Upper lobe of right lung (tissue), 1 donor: ENCODE measurements at regions not wholly inside any gene's neighbourhood (a gene's known extent, or its start where the extent isn't known, plus 50 kb on each side); places are given as distances from the start of the nearest gene placed in this dataset.

Source experiments
- ATAC-seq: fragments of 200-7000 bp; cut with Tn5 transposase; one replicate; pipeline ENCODE4 v1.9.1; 2020; ENCODE audit warnings: mild to moderate bottlenecking, moderate library complexity
- DNase-seq: peaks from one replicate; pipeline ENCODE4 v3.0.0-alpha.2; 2020
- H3K27ac ChIP-seq: fragments of 200-600 bp; one replicate; pipeline ENCODE4 v1.8.0; 2022
- H3K27me3 ChIP-seq: fragments of 200-600 bp; one replicate; pipeline ENCODE4 v1.8.0; 2022; ENCODE audit warnings: mild to moderate bottlenecking
- H3K36me3 ChIP-seq: fragments of 200-600 bp; one replicate; pipeline ENCODE4 v1.8.0; 2022
- H3K4me1 ChIP-seq: fragments of 200-600 bp; one replicate; pipeline ENCODE4 v1.8.0; 2022
- H3K4me3 ChIP-seq: fragments of 200-600 bp; one replicate; pipeline ENCODE4 v1.8.0; 2022; ENCODE audit warnings: mild to moderate bottlenecking
- H3K9me3 ChIP-seq: fragments of 200-600 bp; one replicate; pipeline ENCODE4 v1.8.0; 2022
- intact Hi-C: fragments of 100-400 bp; cut with DNase I; formaldehyde crosslinking; loops from one replicate; pipeline ENCODE4 v1.11.0; 2022
- TF ChIP-seq, protein P1 (sequence below): fragments of 200-600 bp; IDR thresholded peaks from one replicate; pipeline ENCODE4 v1.8.0; 2022; ENCODE audit warnings: antibody characterized with exemption
- donor health status: DM: no; HTN: yes; CAD: no; lungs with severe emphysema.

DNA sequence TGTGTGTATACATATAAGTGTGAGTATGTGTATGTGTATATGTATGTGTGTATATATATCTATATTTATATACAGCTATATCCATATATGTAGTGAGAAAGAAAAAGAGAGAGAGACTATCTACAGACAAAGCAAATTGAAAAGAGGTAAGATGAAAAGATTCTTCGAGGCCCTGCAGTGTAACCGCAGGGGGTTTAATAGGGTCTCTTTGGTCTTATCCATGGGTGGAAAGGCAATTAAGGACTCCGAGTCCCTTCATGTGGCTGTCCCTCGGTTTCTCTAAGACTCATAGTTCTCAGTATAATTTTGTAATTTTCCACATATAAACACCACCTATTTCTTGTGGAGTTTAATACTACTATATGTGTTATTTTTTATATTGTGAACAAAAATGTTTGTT, 50.6 kb upstream of the JAZF1 start:
- H3K27me3 ChIP-seq, result no peaks in the 10 kb centered on the region
- no peaks in the 10 kb centered on the region for H3K9me3 ChIP-seq
- no peak for DNase-seq
- TF ChIP-seq, protein P1, sequence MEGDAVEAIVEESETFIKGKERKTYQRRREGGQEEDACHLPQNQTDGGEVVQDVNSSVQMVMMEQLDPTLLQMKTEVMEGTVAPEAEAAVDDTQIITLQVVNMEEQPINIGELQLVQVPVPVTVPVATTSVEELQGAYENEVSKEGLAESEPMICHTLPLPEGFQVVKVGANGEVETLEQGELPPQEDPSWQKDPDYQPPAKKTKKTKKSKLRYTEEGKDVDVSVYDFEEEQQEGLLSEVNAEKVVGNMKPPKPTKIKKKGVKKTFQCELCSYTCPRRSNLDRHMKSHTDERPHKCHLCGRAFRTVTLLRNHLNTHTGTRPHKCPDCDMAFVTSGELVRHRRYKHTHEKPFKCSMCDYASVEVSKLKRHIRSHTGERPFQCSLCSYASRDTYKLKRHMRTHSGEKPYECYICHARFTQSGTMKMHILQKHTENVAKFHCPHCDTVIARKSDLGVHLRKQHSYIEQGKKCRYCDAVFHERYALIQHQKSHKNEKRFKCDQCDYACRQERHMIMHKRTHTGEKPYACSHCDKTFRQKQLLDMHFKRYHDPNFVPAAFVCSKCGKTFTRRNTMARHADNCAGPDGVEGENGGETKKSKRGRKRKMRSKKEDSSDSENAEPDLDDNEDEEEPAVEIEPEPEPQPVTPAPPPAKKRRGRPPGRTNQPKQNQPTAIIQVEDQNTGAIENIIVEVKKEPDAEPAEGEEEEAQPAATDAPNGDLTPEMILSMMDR, result no peak
- intact Hi-C loops, result no loop called here
- H3K27ac ChIP-seq, result no peak overlapping the region
- no peaks in the 10 kb centered on the region for H3K36me3 ChIP-seq
- no peak overlapping the region for H3K4me3 ChIP-seq
- no peak for ATAC-seq
- no peaks in the 10 kb centered on the region for H3K4me1 ChIP-seq

GRCh38 chr7:28236560-28236959, 56.0 kb upstream of the JAZF1 start:
- TF ChIP-seq, protein P1, result no peak
- DNase-seq (no peak), ATAC-seq (no peak)
- Histone ChIP-seq H3K4me1 (no peaks in the 10 kb centered on the region), H3K36me3 (no peaks in the 10 kb centered on the region), H3K4me3 (no peak overlapping the region), H3K27me3 (no peaks in the 10 kb centered on the region), H3K27ac (no peak overlapping the region), H3K9me3 (no peaks in the 10 kb centered on the region)
- intact Hi-C loops, result no loop called here

DNA sequence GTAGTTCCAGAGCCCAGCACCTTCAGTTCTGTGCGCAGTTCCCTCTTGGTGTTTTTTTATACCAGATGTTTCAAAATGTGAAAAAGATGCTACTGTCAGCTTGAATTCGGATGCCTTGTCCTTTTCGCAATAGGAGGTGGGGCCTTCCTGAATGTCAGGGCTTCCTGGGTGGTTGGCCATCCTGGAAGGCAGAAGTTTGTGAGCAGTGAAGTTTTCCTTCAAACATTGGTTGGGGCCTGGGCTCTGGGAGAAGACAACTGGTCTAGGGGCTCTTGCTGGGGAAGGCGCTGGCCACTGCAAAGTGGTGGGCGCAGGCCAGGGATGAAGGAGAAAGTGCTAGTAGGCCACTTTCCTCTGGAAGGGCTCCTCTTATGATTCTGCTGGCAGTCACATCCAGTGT, 56.8 kb upstream of the JAZF1 start:
- no peak overlapping the region for H3K4me3 ChIP-seq
- ATAC-seq (no peak), DNase-seq (no peak)
- no peak overlapping the region for H3K27ac ChIP-seq
- TF ChIP-seq, protein P1, result no peak
- intact Hi-C loops, result no loop called here
- no peaks in the 10 kb centered on the region for H3K27me3 ChIP-seq
- no peaks in the 10 kb centered on the region for H3K9me3 ChIP-seq
- H3K4me1 ChIP-seq, result no peaks in the 10 kb centered on the region
- H3K36me3 ChIP-seq, result no peaks in the 10 kb centered on the region

- TF ChIP-seq, protein P1, result no peak
- ATAC-seq, result peak; percentile 76
- intact Hi-C loops, result no loop called here
Measured at GRCh38 chr7:28239823-28240204, 59.2 kb upstream of the JAZF1 start.

DNA sequence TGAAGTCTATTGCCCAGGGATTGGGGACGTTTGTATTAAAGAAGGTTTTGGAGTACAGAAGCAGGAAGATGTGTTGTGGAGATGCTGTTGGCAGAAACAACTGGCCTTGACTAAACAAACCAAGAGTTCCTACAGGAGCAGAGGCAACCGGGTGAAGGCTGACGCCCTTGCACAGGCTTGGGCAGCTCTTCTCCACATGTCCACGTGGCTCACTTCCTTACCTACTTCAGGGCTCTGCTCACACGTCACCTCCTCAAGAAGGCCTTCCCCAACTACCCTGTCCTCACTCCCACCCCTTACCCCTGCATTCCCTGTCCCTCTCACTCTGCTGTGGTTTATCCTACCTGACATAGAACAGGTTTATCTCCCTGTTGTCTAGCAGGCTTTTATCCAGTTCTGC, 59.9 kb upstream of the JAZF1 start:
- H3K27ac ChIP-seq, result no peak overlapping the region
- no peaks in the 10 kb centered on the region for H3K4me1 ChIP-seq
- TF ChIP-seq, protein P1, result no peak
- DNase-seq, result no peak
- peak; percentile 39 for ATAC-seq
- no peaks in the 10 kb centered on the region for H3K36me3 ChIP-seq
- no peaks in the 10 kb centered on the region for H3K27me3 ChIP-seq
- intact Hi-C loops, result no loop called here
- no peaks in the 10 kb centered on the region for H3K9me3 ChIP-seq
- H3K4me3 ChIP-seq, result no peak overlapping the region

More at GRCh38 chr7:28239823-28240204, 59.2 kb upstream of the JAZF1 start:
- no peak for DNase-seq
- Histone ChIP-seq H3K27ac (no peak overlapping the region), H3K4me3 (no peak overlapping the region), H3K9me3 (no peaks in the 10 kb centered on the region), H3K27me3 (no peaks in the 10 kb centered on the region), H3K4me1 (no peaks in the 10 kb centered on the region), H3K36me3 (no peaks in the 10 kb centered on the region)

- Histone ChIP-seq H3K4me1 (no peaks in the 10 kb centered on the region), H3K9me3 (no peaks in the 10 kb centered on the region), H3K36me3 (no peaks in the 10 kb centered on the region), H3K4me3 (no peak overlapping the region), H3K27ac (no peak overlapping the region), H3K27me3 (no peaks in the 10 kb centered on the region)
- DNase-seq, result no peak
- no peak for ATAC-seq
- TF ChIP-seq, protein P1, result no peak
- intact Hi-C loops, result no loop called here
Measured at GRCh38 chr7:28243861-28244260, 63.3 kb upstream of the JAZF1 start.
